IMR-90 (cell line): ENCODE measurements at regions not wholly inside any gene's neighbourhood (a gene's known extent, or its start where the extent isn't known, plus 50 kb on each side); places are given as distances from the start of the nearest gene placed in this dataset.

Experiments used
- ATAC-seq: fragments of 200-7000 bp; cut with Tn5 transposase; 2 replicates; pipeline ENCODE4 v1.9.1; 2020; ENCODE audit warnings: low read depth, mild to moderate bottlenecking, moderate library complexity
- BruUV-seq: library from RNA; stranded (reverse); fragments of 400-500 nt; replicated peaks from 2 replicates; lab custom pipeline; 2021; lab: Mats Ljungman, UMichigan
- CTCF ChIA-PET: fragments of 300-600 bp; formaldehyde crosslinking; extraction: SDS; loops from one replicate; lab custom pipeline; 2021; ENCODE audit warnings: antibody characterized with exemption; lab: Yijun Ruan, JAX
- POLR2A ChIA-PET: fragments of 300-600 bp; sonication (Branson Sonifier 250); formaldehyde crosslinking; loops from one replicate; lab custom pipeline; 2022; ENCODE audit warnings: antibody characterized with exemption; ENCODE audit not compliant: unreplicated experiment; lab: Charles Lee
- DNase-seq: peaks from one replicate; pipeline ENCODE4 v3.0.0; 2013
- H2AFZ ChIP-seq: replicated peaks from 2 replicates; pipeline ENCODE3; 2013; ENCODE audit warnings: low read length, mild to moderate bottlenecking; ENCODE audit not compliant: poor library complexity
- H2AK5ac ChIP-seq: 2 replicates; pipeline ENCODE4 v1.6.1; 2013; ENCODE audit warnings: low read depth, low read length, inconsistent platforms
- H2AK9ac ChIP-seq: replicated peaks from 2 replicates; pipeline ENCODE3; 2013; ENCODE audit warnings: mild to moderate bottlenecking, low read depth, low read length, moderate library complexity; ENCODE audit not compliant: poor library complexity
- H2BK120ac ChIP-seq: 2 replicates; pipeline ENCODE4 v1.6.1; 2013; ENCODE audit warnings: low read depth, low read length, inconsistent platforms
- H2BK15ac ChIP-seq: 3 replicates; pipeline ENCODE4 v1.6.1; 2013; ENCODE audit warnings: low read depth, low read length, inconsistent platforms
- H2BK20ac ChIP-seq: 2 replicates; pipeline ENCODE4 v1.6.1; 2013; ENCODE audit warnings: low read depth, mild to moderate bottlenecking, inconsistent platforms, low read length, moderate library complexity
- H2BK5ac ChIP-seq: 2 replicates; pipeline ENCODE4 v1.6.1; 2013; ENCODE audit warnings: mild to moderate bottlenecking, low read depth, low read length, inconsistent platforms; ENCODE audit not compliant: poor library complexity, severe bottlenecking
- H3K14ac ChIP-seq: replicated peaks from 2 replicates; pipeline ENCODE4 v1.6.1; 2013; ENCODE audit warnings: low read depth, low read length, inconsistent platforms
- H3K18ac ChIP-seq: 2 replicates; pipeline ENCODE4 v1.6.1; 2013; ENCODE audit warnings: low read depth, low read length, control low read depth
- H3K23ac ChIP-seq: 2 replicates; pipeline ENCODE4 v1.6.1; 2013; ENCODE audit warnings: low read depth, low read length, inconsistent platforms
- H3K27ac ChIP-seq: 2 replicates; pipeline ENCODE4 v1.5.1; 2013; ENCODE audit warnings: mild to moderate bottlenecking, control low read depth, low read length; ENCODE audit not compliant: insufficient read depth
- H3K27me3 ChIP-seq: 2 replicates; pipeline ENCODE4 v1.6.1; 2013; ENCODE audit warnings: low read length; ENCODE audit not compliant: control insufficient read depth, insufficient read depth
- H3K36me3 ChIP-seq: 2 replicates; pipeline ENCODE4 v1.6.1; 2013; ENCODE audit warnings: low read length, mixed read lengths; ENCODE audit not compliant: control insufficient read depth, insufficient read depth
- H3K4ac ChIP-seq: 2 replicates; pipeline ENCODE4 v1.6.1; 2013; ENCODE audit warnings: low read depth, low read length, inconsistent platforms
- H3K4me1 ChIP-seq: 2 replicates; pipeline ENCODE4 v1.6.1; 2013; ENCODE audit warnings: low read length, mixed read lengths; ENCODE audit not compliant: control insufficient read depth, insufficient read depth
- H3K4me2 ChIP-seq: 2 replicates; pipeline ENCODE4 v1.6.1; 2013; ENCODE audit warnings: low read depth, mild to moderate bottlenecking, control low read depth, low read length, moderate library complexity
- H3K4me3 ChIP-seq: 2 replicates; pipeline ENCODE4 v1.5.1; 2013; ENCODE audit warnings: low read depth, mild to moderate bottlenecking, control low read depth, low read length, moderate library complexity; ENCODE audit not compliant: insufficient read depth
- H3K56ac ChIP-seq: 2 replicates; pipeline ENCODE4 v1.6.1; 2013; ENCODE audit warnings: low read length, inconsistent platforms; ENCODE audit not compliant: insufficient read depth; ENCODE audit errors: extremely low read depth
- H3K79me1 ChIP-seq, 2 experiments: 2 replicates each; pipeline ENCODE4 v1.6.1; 2013; ENCODE audit warnings: low read length in 2 of 2, inconsistent platforms in 1 of 2, low read depth in 1 of 2
- H3K9ac ChIP-seq: 2 replicates; pipeline ENCODE4 v1.6.1; 2013; ENCODE audit warnings: low read depth, low read length, control low read depth
- H3K9me1 ChIP-seq: 2 replicates; pipeline ENCODE4 v1.6.1; 2013; ENCODE audit warnings: low read length, inconsistent platforms; ENCODE audit not compliant: insufficient read depth
- H3K9me3 ChIP-seq: 2 replicates; pipeline ENCODE4 v1.6.1; 2013; ENCODE audit warnings: low read length; ENCODE audit not compliant: control insufficient read depth, insufficient read depth
- H4K20me1 ChIP-seq: 2 replicates; pipeline ENCODE4 v1.6.1; 2013; ENCODE audit warnings: low read length, inconsistent platforms; ENCODE audit not compliant: insufficient read depth
- H4K5ac ChIP-seq: 2 replicates; pipeline ENCODE4 v1.6.1; 2013; ENCODE audit warnings: mild to moderate bottlenecking, low read depth, low read length, control low read depth
- H4K8ac ChIP-seq, 2 experiments: 2 replicates each; pipeline ENCODE4 v1.6.1; 2013; ENCODE audit warnings: low read depth in 2 of 2, low read length in 2 of 2, control low read depth in 1 of 2, inconsistent platforms in 1 of 2
- H4K91ac ChIP-seq: 2 replicates; pipeline ENCODE4 v1.6.1; 2013; ENCODE audit warnings: low read depth, low read length, inconsistent platforms; ENCODE audit not compliant: insufficient read depth
- BHLHE40 ChIP-seq: fragments of 150-350 bp; IDR thresholded peaks from 2 replicates; pipeline ENCODE4 v1.6.1; 2016; ENCODE audit warnings: mild to moderate bottlenecking, low read depth, low read length
- CEBPB ChIP-seq: IDR thresholded peaks from 2 replicates; pipeline ENCODE4 v1.6.1; 2012; ENCODE audit warnings: low read depth, low read length, improper control_type of control experiment
- MAFK ChIP-seq: IDR thresholded peaks from 2 replicates; pipeline ENCODE4 v1.6.1; 2012; ENCODE audit warnings: low read depth, low read length, improper control_type of control experiment
- MAZ ChIP-seq: IDR thresholded peaks from 2 replicates; pipeline ENCODE4 v1.6.1; 2012; ENCODE audit warnings: low read depth, mild to moderate bottlenecking, low read length, improper control_type of control experiment, moderate library complexity, borderline replicate concordance
- MXI1 ChIP-seq: IDR thresholded peaks from 2 replicates; pipeline ENCODE4 v1.6.1; 2012; ENCODE audit warnings: low read depth, mild to moderate bottlenecking, low read length, moderate library complexity, borderline replicate concordance
- WGBS, 2 experiments: methylation state at CpG; one replicate each; pipeline versions ENCODE4 v1.1.5 to v1.1.7; 2013; ENCODE audit warnings: missing lambda C conversion rate in 2 of 2; ENCODE audit not compliant: insufficient read length in 1 of 2; ENCODE audit errors: extremely low coverage in 2 of 2; 5-methylcytosine and 5-hydroxymethylcytosine counted together
- dilution Hi-C: fragments of 300-500 bp; cut with HindIII; formaldehyde crosslinking; loops from one replicate; pipeline ENCODE4 v1.14.3; 2018; ENCODE audit warnings: low sequenced_read_pairs; ENCODE audit not compliant: unreplicated experiment
- in situ Hi-C: fragments of 300-500 bp; cut with MboI; formaldehyde crosslinking; loops from 3 replicates; pipeline ENCODE4 v1.14.3; 2019; ENCODE audit warnings: low sequenced_read_pairs, inconsistent platforms, mixed read lengths
- intact Hi-C: fragments of 100-400 bp; cut with micrococcal nuclease; formaldehyde crosslinking; loops from 2 replicates; pipeline ENCODE4 v1.10.0; 2022

GRCh38 chr16:63365649-63366304, 1329.5 kb upstream of the CDH8 start:
- in situ Hi-C loops: loop anchor here (25.0 kb wide), 2 partner anchors 1097 to 1747 kb away; partner anchors contain the start of gene CDH11
- WGBS, 2 experiments: no CpG with 5 or more reads among the region's 4 CpGs

More at GRCh38 chr16:63365649-63366304, 1329.5 kb upstream of the CDH8 start:
- H3K79me1 ChIP-seq: no peaks in the 10 kb centered on the region
- H3K14ac ChIP-seq: no peak overlapping the region
- H3K4ac ChIP-seq: no peak overlapping the region
- no peaks in the 10 kb centered on the region for H3K4me1 ChIP-seq
- dilution Hi-C loops: no loop called here
- no peak overlapping the region for H3K23ac ChIP-seq
- H4K5ac ChIP-seq: no peak overlapping the region
- H4K91ac ChIP-seq: no peak overlapping the region
- ATAC-seq (no peak), DNase-seq (no peak)
- no peak overlapping the region for H3K27ac ChIP-seq
- no peak overlapping the region for H2BK5ac ChIP-seq
- H3K56ac ChIP-seq: no peak overlapping the region
- ChIA-PET POLR2A (no interaction called here), CTCF (no interaction called here)
- no peak overlapping the region for H3K4me2 ChIP-seq
- H3K9me3 ChIP-seq: no peaks in the 10 kb centered on the region
- intact Hi-C loops: loop anchor here (10.0 kb wide), 3 partner anchors 689 to 1609 kb away; no protein-coding TSS in a partner anchor
- H2BK120ac ChIP-seq: no peak overlapping the region
- no peak overlapping the region for H2BK20ac ChIP-seq
- H3K9ac ChIP-seq: no peak overlapping the region
- no TSS peak for BruUV-seq
- no peak overlapping the region for H4K8ac ChIP-seq
- H2AK5ac ChIP-seq: no peak overlapping the region
- no peaks in the 10 kb centered on the region for H3K9me1 ChIP-seq
- TF ChIP-seq MXI1: no peak
- TF ChIP-seq MAZ: no peak
- TF ChIP-seq MAFK: no peak
- TF ChIP-seq CEBPB: no peak
- no peak for TF ChIP-seq BHLHE40
- no peak overlapping the region for H3K4me3 ChIP-seq
- no peaks in the 10 kb centered on the region for H4K20me1 ChIP-seq
- no peak overlapping the region for H3K18ac ChIP-seq
- H2BK15ac ChIP-seq: no peak overlapping the region
- H3K27me3 ChIP-seq: no peaks in the 10 kb centered on the region
- H3K36me3 ChIP-seq: no peaks in the 10 kb centered on the region
- no peak overlapping the region for H2AFZ ChIP-seq
- H2AK9ac ChIP-seq: no peak overlapping the region
